ENCODE measurements at regions not wholly inside any gene's neighbourhood (a gene's known extent, or its start where the extent isn't known, plus 50 kb on each side); places are given as distances from the start of the nearest gene placed in this dataset.

DNA sequence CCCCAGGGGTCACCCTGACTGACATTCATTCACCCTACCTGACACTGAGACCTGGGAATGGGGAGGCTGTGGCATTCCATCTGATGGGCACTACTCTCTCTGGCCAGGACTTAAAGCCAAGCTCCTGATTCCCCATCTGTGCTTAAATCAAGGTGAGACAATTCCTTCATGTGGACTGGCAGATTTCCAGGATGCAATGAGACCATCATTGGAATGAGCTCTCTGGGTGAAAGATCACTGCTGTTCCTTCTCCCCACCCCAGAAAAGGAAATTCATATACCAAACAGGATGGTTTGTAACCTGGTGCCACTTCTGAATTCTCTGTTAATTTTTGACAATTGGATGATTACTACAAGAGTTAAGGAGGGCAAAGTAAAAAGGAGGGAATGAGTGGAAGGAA lies 354.8 kb downstream of the MID1IP1 start:
- Histone ChIP-seq H3K27ac (ENCODE audit: low read depth, low read length) (no peak overlapping the region), H3K4me1 (ENCODE audit: control insufficient read depth, insufficient read depth, low read length) (peaks cover 5% of the 10 kb centered on the region; the same call in 1 of the 2 replicates), H3K9me3 (ENCODE audit: control insufficient read depth, insufficient read depth, low read length) (no peaks in the 10 kb centered on the region), H3K9ac (ENCODE audit: low read depth, low read length) (no peak overlapping the region), H3K27me3 (ENCODE audit: control insufficient read depth, insufficient read depth, low read length) (0 out of 2 replicates have a peak, but pooled peaks cover under 1% of the 10 kb centered on the region), H3K4me3 (ENCODE audit: low read depth, low read length) (no peak overlapping the region), H3K36me3 (ENCODE audit: control insufficient read depth, insufficient read depth, low read length) (no peaks in the 10 kb centered on the region)

DNA sequence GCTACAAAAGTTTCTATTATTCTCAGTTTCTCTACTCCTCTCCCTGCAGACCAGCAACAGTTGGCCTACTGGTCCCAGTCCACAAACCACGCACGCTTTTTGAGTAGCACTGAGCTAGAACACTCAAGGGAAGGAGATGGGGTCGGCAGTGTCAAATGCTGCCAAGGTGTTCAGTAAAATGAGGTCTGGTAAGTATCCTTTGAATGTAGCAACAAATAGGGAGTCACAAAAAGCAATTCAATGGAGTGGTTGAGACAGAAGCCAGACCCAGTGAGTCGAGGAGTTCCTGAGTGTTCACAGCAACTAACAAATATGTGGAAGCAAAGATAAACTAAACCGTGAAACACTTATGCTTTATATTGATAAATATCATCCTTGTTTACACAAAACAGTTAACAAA lies 355.7 kb downstream of the MID1IP1 start:
- Histone ChIP-seq H3K36me3 (ENCODE audit: control insufficient read depth, insufficient read depth, low read length) (no peaks in the 10 kb centered on the region), H3K27ac (ENCODE audit: low read depth, low read length) (no peak overlapping the region), H3K9me3 (ENCODE audit: control insufficient read depth, insufficient read depth, low read length) (no peaks in the 10 kb centered on the region), H3K4me1 (ENCODE audit: control insufficient read depth, insufficient read depth, low read length) (no peaks in the 10 kb centered on the region), H3K27me3 (ENCODE audit: control insufficient read depth, insufficient read depth, low read length) (peaks cover 10% of the 10 kb centered on the region), H3K4me3 (ENCODE audit: low read depth, low read length) (no peak overlapping the region), H3K9ac (ENCODE audit: low read depth, low read length) (no peak overlapping the region)

DNA sequence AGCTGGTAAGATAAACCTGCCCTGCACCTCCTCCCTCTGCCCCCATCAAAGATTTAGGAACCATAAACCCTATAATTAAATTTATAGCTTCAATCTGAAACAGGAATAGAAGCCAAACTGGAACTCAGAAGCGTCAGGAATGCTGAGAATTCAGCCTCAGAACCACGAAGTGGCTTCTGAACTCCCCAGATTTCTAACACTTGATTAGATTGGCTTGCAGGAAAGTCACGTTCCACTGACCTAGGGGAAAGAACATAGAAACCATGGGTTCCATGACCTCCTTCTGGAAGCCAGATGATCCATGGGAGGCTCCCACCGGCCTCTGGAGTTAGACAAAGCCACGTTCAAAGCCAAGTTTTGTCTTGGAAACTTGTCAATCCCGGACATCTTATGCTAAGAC lies 356.5 kb downstream of the MID1IP1 start:
- Histone ChIP-seq H3K27ac (ENCODE audit: low read depth, low read length) (no peak overlapping the region), H3K9me3 (ENCODE audit: control insufficient read depth, insufficient read depth, low read length) (no peaks in the 10 kb centered on the region), H3K9ac (ENCODE audit: low read depth, low read length) (no peak overlapping the region), H3K4me3 (ENCODE audit: low read depth, low read length) (no peak overlapping the region), H3K4me1 (ENCODE audit: control insufficient read depth, insufficient read depth, low read length) (no peaks in the 10 kb centered on the region), H3K36me3 (ENCODE audit: control insufficient read depth, insufficient read depth, low read length) (no peaks in the 10 kb centered on the region), H3K27me3 (ENCODE audit: control insufficient read depth, insufficient read depth, low read length) (peaks cover 16% of the 10 kb centered on the region)

DNA sequence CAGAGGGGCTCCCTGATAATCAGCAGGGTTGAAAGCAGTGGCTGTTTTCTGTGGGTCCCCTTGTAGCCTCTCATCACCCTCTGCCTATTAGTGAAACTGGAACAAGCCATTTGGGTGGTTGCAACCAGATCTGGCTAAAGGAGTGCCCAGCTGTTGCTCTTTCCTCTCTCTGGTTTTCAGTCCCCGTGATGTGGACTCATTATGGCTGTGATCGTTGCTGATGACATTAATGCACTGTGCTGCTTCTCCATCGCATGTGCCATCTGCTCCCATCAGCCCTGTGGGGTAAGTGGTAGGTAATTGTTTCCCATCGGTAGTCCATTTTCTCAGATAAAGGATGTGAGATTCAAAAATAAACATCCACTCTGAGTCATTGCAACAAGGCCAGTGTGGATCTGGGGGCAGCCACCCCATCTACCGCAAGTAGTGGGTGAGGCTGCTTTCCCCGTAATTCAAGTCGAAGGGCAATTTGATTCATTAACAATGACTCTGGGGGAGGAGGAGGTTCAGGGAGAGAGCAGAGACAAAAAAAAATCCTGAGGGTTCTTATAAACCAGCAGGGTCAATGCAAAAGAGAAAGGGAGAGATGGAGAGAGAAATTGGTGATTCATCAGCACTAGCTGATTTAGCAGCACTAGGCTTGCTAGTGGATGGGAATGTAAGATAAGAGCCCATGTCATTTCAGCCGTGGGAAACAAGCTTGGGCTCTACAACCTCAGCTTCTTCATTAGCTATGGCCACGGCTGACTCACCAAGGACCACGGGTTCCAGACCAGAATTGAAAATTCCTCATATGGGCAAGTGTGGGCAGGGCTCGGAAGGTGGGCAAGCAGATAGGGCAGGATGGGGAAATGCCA lies 357.8 kb downstream of the MID1IP1 start:
- H3K36me3 ChIP-seq (ENCODE audit: control insufficient read depth, insufficient read depth, low read length), result no peaks in the 10 kb centered on the region
- H3K27me3 ChIP-seq (ENCODE audit: control insufficient read depth, insufficient read depth, low read length), result peaks cover 27% of the 10 kb centered on the region
- H3K9me3 ChIP-seq (ENCODE audit: control insufficient read depth, insufficient read depth, low read length), result no peaks in the 10 kb centered on the region
- no peak overlapping the region for H3K4me3 ChIP-seq (ENCODE audit: low read depth, low read length)
- H3K4me1 ChIP-seq (ENCODE audit: control insufficient read depth, insufficient read depth, low read length), result no peaks in the 10 kb centered on the region
- no peak overlapping the region for H3K9ac ChIP-seq (ENCODE audit: low read depth, low read length)
- no peak overlapping the region for H3K27ac ChIP-seq (ENCODE audit: low read depth, low read length)

DNA sequence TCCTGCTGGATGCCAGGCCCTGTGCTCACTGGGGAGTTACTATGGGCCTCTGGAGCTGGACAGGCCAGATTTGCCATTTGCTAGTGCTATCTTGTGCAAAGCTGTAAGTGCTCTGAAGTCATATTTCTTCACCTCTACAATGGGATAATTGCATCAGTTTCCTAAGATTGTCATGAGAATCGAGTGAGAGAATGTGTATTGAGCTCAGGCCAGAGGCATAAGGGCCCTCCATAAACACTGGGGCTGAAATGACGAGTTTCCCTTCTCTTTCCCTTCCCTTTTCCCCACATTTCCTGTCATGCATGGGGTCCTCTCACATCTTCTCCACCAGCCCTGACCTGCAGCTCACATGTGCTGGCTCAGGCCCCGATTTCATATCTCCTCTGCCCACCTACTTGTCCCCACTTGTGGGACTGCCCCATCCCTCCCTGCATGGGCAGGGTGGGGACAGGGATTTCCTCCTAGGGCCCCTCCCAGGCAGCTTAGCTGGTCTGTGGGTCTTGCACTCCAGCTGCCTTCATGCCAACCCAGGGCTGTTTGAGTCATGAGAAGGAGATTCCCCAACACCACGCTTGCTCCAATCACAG lies 358.8 kb downstream of the MID1IP1 start:
- no peaks in the 10 kb centered on the region for H3K36me3 ChIP-seq (ENCODE audit: control insufficient read depth, insufficient read depth, low read length)
- no peak overlapping the region for H3K9ac ChIP-seq (ENCODE audit: low read depth, low read length)
- no peaks in the 10 kb centered on the region; the same call in 1 of the 2 replicates for H3K9me3 ChIP-seq (ENCODE audit: control insufficient read depth, insufficient read depth, low read length)
- peaks cover 33% of the 10 kb centered on the region for H3K27me3 ChIP-seq (ENCODE audit: control insufficient read depth, insufficient read depth, low read length)
- no peak overlapping the region for H3K27ac ChIP-seq (ENCODE audit: low read depth, low read length)
- no peaks in the 10 kb centered on the region for H3K4me1 ChIP-seq (ENCODE audit: control insufficient read depth, insufficient read depth, low read length)
- H3K4me3 ChIP-seq (ENCODE audit: low read depth, low read length), result no peak overlapping the region

DNA sequence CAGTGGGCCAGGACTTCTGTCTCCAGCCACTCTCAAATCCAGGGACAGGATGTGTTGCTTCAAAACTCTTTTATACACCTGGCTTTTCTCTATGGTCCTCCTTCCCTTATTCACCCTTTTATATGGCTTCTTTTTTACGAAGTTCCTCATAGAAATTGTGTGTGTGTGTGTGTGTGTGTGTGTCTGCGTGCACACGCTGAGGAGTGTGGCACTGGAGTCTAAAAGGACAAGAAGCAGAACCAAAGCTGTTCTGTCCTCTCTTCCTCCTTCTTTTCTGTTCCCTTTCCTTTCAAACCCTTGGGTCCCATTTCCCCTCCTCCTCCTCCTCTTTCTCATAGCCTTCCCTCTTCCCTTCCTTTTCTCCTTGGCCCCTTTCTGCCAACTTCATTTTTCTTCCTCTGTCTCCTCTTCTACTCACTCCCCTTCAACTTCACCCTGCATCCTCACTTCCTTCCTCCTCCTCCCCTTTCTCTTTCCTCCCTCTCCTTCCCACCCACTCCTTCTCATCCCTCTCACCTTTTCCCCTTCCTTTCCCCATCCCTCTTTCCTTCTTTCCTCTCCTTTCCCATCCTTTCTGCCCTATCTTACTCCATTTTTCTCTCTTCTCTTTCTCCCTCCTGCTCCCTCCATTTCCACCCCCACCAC lies 360.5 kb downstream of the MID1IP1 start:
- Histone ChIP-seq H3K27me3 (ENCODE audit: control insufficient read depth, insufficient read depth, low read length) (peaks cover 33% of the 10 kb centered on the region), H3K9ac (ENCODE audit: low read depth, low read length) (no peak overlapping the region), H3K27ac (ENCODE audit: low read depth, low read length) (no peak overlapping the region), H3K36me3 (ENCODE audit: control insufficient read depth, insufficient read depth, low read length) (no peaks in the 10 kb centered on the region), H3K4me3 (ENCODE audit: low read depth, low read length) (peak overlapping the region; percentile 55; the same call in 1 of the 2 replicates), H3K9me3 (ENCODE audit: control insufficient read depth, insufficient read depth, low read length) (no peaks in the 10 kb centered on the region; the same call in 1 of the 2 replicates), H3K4me1 (ENCODE audit: control insufficient read depth, insufficient read depth, low read length) (0 out of 2 replicates have a peak, but pooled peaks cover 1% of the 10 kb centered on the region)

DNA sequence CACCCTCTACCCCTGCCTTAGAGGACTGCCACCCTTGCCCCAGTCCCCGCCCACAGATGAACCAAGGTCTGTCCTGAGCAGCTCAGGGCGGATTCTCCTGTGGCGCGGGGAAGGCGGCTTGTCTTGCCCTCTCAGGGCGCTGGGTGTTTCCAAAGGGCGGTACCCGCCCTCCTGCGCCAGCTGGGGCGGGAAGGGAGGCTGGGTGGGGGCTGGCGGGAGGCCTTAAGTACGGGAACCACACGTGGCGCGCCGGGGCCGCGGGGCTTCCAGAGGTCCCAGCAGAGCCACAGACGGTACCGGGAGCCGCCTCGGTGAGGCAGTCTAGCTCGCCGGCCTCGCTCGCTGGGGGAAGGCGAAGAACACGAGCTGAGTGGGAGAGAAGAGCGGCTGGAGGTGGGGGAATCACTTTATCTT lies 361.1 kb downstream of the MID1IP1 start:
- no peaks in the 10 kb centered on the region; the same call in 1 of the 2 replicates for H3K9me3 ChIP-seq (ENCODE audit: control insufficient read depth, insufficient read depth, low read length)
- H3K4me3 ChIP-seq (ENCODE audit: low read depth, low read length), result peak overlapping the region; percentile 55
- no peak overlapping the region for H3K9ac ChIP-seq (ENCODE audit: low read depth, low read length)
- H3K36me3 ChIP-seq (ENCODE audit: control insufficient read depth, insufficient read depth, low read length), result no peaks in the 10 kb centered on the region
- H3K27me3 ChIP-seq (ENCODE audit: control insufficient read depth, insufficient read depth, low read length), result peaks cover 33% of the 10 kb centered on the region
- H3K27ac ChIP-seq (ENCODE audit: low read depth, low read length), result no peak overlapping the region
- 0 out of 2 replicates have a peak, but pooled peaks cover 5% of the 10 kb centered on the region for H3K4me1 ChIP-seq (ENCODE audit: control insufficient read depth, insufficient read depth, low read length)

DNA sequence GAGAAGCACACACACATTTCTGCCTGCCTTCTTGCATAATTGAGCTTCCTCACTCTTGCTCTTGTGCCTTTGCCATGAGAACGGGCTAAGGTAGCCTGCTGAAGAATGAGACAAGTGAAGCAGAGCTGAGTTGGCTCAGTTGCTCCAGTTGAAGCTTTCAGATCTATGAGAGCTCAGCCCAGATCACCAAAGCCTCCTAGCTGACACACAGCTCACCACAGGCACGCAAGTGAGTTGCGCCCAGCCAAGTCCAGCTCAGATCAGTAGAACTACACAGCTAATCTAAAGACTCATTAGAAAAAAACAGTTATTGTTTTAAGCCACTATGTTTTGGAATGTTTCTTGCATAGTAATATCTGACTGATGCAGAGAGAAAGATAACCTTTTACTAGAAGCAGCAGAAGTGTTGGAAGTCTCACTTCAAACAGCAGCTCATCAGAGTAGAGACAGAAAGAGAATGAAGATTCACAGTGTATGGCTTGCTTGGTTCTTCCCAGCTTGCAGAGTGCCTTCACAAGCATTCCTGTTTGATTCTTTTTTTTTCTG lies 362.4 kb downstream of the MID1IP1 start:
- 0 out of 2 replicates have a peak, but pooled peaks cover 5% of the 10 kb centered on the region for H3K4me1 ChIP-seq (ENCODE audit: control insufficient read depth, insufficient read depth, low read length)
- no peaks in the 10 kb centered on the region for H3K36me3 ChIP-seq (ENCODE audit: control insufficient read depth, insufficient read depth, low read length)
- no peaks in the 10 kb centered on the region; the same call in 1 of the 2 replicates for H3K9me3 ChIP-seq (ENCODE audit: control insufficient read depth, insufficient read depth, low read length)

DNA sequence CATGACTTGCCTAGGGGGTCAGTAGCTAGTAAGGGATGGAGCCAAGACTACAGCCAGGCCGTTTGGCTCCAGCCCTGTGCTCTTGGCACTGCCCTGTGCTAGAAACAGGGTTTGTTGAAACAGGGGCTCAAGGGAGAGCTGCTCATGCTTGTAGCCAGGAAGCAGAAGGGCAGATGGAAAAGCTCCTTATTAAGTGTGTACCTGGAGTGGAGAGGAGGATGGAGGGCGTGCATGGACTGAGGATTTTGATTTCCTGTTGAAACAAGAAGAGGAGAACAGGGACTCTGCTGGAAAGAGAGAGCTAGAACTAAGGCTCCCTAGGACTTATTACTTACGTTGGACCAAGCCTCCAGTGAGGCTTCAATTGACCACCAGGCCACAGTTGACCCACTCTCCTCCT lies 363.0 kb downstream of the MID1IP1 start:
- no peak overlapping the region for H3K9ac ChIP-seq (ENCODE audit: low read depth, low read length)
- no peaks in the 10 kb centered on the region; the same call in 1 of the 2 replicates for H3K9me3 ChIP-seq (ENCODE audit: control insufficient read depth, insufficient read depth, low read length)
- H3K27ac ChIP-seq (ENCODE audit: low read depth, low read length), result no peak overlapping the region
- 0 out of 2 replicates have a peak, but pooled peaks cover 5% of the 10 kb centered on the region for H3K4me1 ChIP-seq (ENCODE audit: control insufficient read depth, insufficient read depth, low read length)
- no peak overlapping the region for H3K4me3 ChIP-seq (ENCODE audit: low read depth, low read length)
- H3K27me3 ChIP-seq (ENCODE audit: control insufficient read depth, insufficient read depth, low read length), result peaks cover 33% of the 10 kb centered on the region
- H3K36me3 ChIP-seq (ENCODE audit: control insufficient read depth, insufficient read depth, low read length), result no peaks in the 10 kb centered on the region

More for the DNA sequence above, 362.4 kb downstream of the MID1IP1 start:
- H3K4me3 ChIP-seq (ENCODE audit: low read depth, low read length), result no peak overlapping the region
- no peak overlapping the region for H3K27ac ChIP-seq (ENCODE audit: low read depth, low read length)
- no peak overlapping the region for H3K9ac ChIP-seq (ENCODE audit: low read depth, low read length)
- H3K27me3 ChIP-seq (ENCODE audit: control insufficient read depth, insufficient read depth, low read length), result peaks cover 33% of the 10 kb centered on the region

DNA sequence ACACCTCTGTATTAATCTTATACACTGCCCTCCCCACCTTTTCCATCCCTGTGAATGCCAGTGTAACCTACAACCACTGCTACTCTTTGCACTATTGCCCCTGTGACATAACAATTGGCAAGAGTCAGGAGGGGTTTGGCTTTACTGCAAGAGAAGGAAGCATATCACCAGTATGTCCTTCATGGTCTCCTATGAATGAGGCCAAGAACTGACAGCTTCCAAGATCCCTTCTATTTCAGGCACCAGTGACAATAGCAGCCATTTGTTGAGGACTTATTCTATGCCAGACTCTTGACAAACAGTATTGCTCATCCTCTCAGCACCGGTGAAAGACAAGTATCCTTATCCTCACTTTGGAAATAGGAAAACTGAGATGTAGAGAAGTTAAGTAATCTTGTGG lies 363.9 kb downstream of the MID1IP1 start:
- Histone ChIP-seq H3K27ac (ENCODE audit: low read depth, low read length) (no peak overlapping the region), H3K27me3 (ENCODE audit: control insufficient read depth, insufficient read depth, low read length) (peaks cover 33% of the 10 kb centered on the region), H3K4me1 (ENCODE audit: control insufficient read depth, insufficient read depth, low read length) (0 out of 2 replicates have a peak, but pooled peaks cover 5% of the 10 kb centered on the region), H3K36me3 (ENCODE audit: control insufficient read depth, insufficient read depth, low read length) (no peaks in the 10 kb centered on the region), H3K9ac (ENCODE audit: low read depth, low read length) (no peak overlapping the region), H3K4me3 (ENCODE audit: low read depth, low read length) (no peak overlapping the region), H3K9me3 (ENCODE audit: control insufficient read depth, insufficient read depth, low read length) (no peaks in the 10 kb centered on the region; the same call in 1 of the 2 replicates)
